Neural cell (in vitro differentiated cells): ENCODE measurements at regions not wholly inside any gene's neighbourhood (a gene's known extent, or its start where the extent isn't known, plus 50 kb on each side); places are given as distances from the start of the nearest gene placed in this dataset.

Experiments used
- H2AFZ ChIP-seq: fragments of 200-600, 300-800 bp; sonication (generic), shearing (Covaris generic); 2 replicates; pipeline ENCODE4 v1.6.0; 2014; ENCODE audit warnings: low read depth, mild to moderate bottlenecking, antibody characterized with exemption, low read length, moderate library complexity
- H3F3A ChIP-seq: fragments of 200-600 bp; shearing (Covaris generic); 2 replicates; pipeline ENCODE4 v1.6.1; 2016; ENCODE audit warnings: mild to moderate bottlenecking, moderate library complexity, mixed read lengths, antibody characterized with exemption, low read length; ENCODE audit not compliant: insufficient read depth, poor library complexity, severe bottlenecking
- H3K27ac ChIP-seq: fragments of 200-600, 300-800 bp; sonication (generic), shearing (Covaris generic); 2 replicates; pipeline ENCODE4 v1.5.1; 2014; ENCODE audit warnings: mild to moderate bottlenecking, low read length, moderate library complexity
- H3K27me3 ChIP-seq: fragments of 300-800, 200-600 bp; sonication (generic), shearing (Covaris generic); 2 replicates; pipeline ENCODE4 v1.6.0; 2014; ENCODE audit warnings: mild to moderate bottlenecking, low read depth, low read length, moderate library complexity; ENCODE audit not compliant: insufficient read depth
- H3K36me3 ChIP-seq: fragments of 300-800, 200-600 bp; sonication (generic), shearing (Covaris generic); 2 replicates; pipeline ENCODE4 v1.5.1; 2014; ENCODE audit warnings: mild to moderate bottlenecking, antibody characterized with exemption, low read length, moderate library complexity; ENCODE audit not compliant: insufficient read depth
- H3K4me2 ChIP-seq: fragments of 300-800, 200-600 bp; sonication (generic), shearing (Covaris generic); 2 replicates; pipeline ENCODE4 v1.6.0; 2014; ENCODE audit warnings: mild to moderate bottlenecking, low read length
- H3K4me3 ChIP-seq: fragments of 300-800, 200-600 bp; sonication (generic), shearing (Covaris generic); 2 replicates; pipeline ENCODE4 v1.5.1; 2014; ENCODE audit warnings: mild to moderate bottlenecking, low read length, moderate library complexity
- H3K79me2 ChIP-seq: fragments of 200-600 bp; shearing (Covaris generic); replicated peaks from 2 replicates; pipeline ENCODE4 v1.6.0; 2014; ENCODE audit warnings: mild to moderate bottlenecking, low read length, moderate library complexity; ENCODE audit not compliant: insufficient read depth
- H3K9ac ChIP-seq: fragments of 300-800, 200-600 bp; sonication (generic), shearing (Covaris generic); 2 replicates; pipeline ENCODE4 v1.6.1; 2016; ENCODE audit warnings: mild to moderate bottlenecking, low read length, mixed read lengths
- H3K9me2 ChIP-seq: fragments of 200-600 bp; shearing (Covaris generic); 2 replicates; pipeline ENCODE4 v1.6.1; 2016; ENCODE audit warnings: mild to moderate bottlenecking, low read length, mixed read lengths; ENCODE audit not compliant: insufficient read depth
- H3K9me3 ChIP-seq: fragments of 200-600, 300-800 bp; sonication (generic), shearing (Covaris generic); 2 replicates; pipeline ENCODE4 v1.6.1; 2016; ENCODE audit warnings: mild to moderate bottlenecking, mixed run types, low read length, moderate library complexity, mixed read lengths
- H4K20me1 ChIP-seq: fragments of 200-600 bp; shearing (Covaris generic); 2 replicates; pipeline ENCODE4 v1.6.1; 2016; ENCODE audit warnings: mild to moderate bottlenecking, mixed run types; ENCODE audit not compliant: insufficient read depth
- EP300 ChIP-seq: fragments of 450-650 bp; conservative IDR thresholded peaks from 2 replicates; pipeline ENCODE4 v1.6.1; 2014; ENCODE audit warnings: antibody characterized with exemption, mild to moderate bottlenecking, moderate library complexity; ENCODE audit not compliant: poor library complexity, severe bottlenecking
- EZH2 ChIP-seq: fragments of 200-600, 300-800 bp; shearing (Covaris generic), sonication (generic); IDR thresholded peaks from 2 replicates; pipeline ENCODE4 v1.6.1; 2014; ENCODE audit warnings: antibody characterized with exemption, low read length, borderline replicate concordance, mild to moderate bottlenecking; ENCODE audit not compliant: insufficient read depth, poor library complexity, severe bottlenecking
- MXI1 ChIP-seq: fragments of 450-650 bp; conservative IDR thresholded peaks from 2 replicates; pipeline ENCODE4 v1.6.1; 2014; ENCODE audit warnings: antibody characterized with exemption, mild to moderate bottlenecking; ENCODE audit not compliant: poor library complexity, severe bottlenecking
- POLR2AphosphoS5 ChIP-seq: IDR thresholded peaks from 2 replicates; pipeline ENCODE4 v1.6.1; 2012
- RAD21 ChIP-seq: fragments of 450-650 bp; conservative IDR thresholded peaks from 2 replicates; pipeline ENCODE4 v1.6.1; 2014; ENCODE audit warnings: antibody characterized with exemption, mild to moderate bottlenecking, moderate library complexity
- REST ChIP-seq: IDR thresholded peaks from 2 replicates; pipeline ENCODE4 v1.6.1; 2012; ENCODE audit warnings: borderline replicate concordance
- SMC3 ChIP-seq: fragments of 450-650 bp; conservative IDR thresholded peaks from 2 replicates; pipeline ENCODE4 v1.6.1; 2014; ENCODE audit warnings: antibody characterized with exemption, mild to moderate bottlenecking, moderate library complexity; ENCODE audit not compliant: poor library complexity
- TAF1 ChIP-seq: IDR thresholded peaks from 2 replicates; pipeline ENCODE4 v1.6.1; 2012; ENCODE audit warnings: low read depth
- TF ChIP-seq, protein P1 (sequence below): fragments of 450-650 bp; IDR thresholded peaks from 2 replicates; pipeline ENCODE4 v1.5.1; 2014; ENCODE audit warnings: antibody characterized with exemption, mild to moderate bottlenecking, moderate library complexity; ENCODE audit not compliant: poor library complexity, severe bottlenecking

- no peak overlapping the region for H3K4me2 ChIP-seq
- H3K27me3 ChIP-seq = no peaks in the 10 kb centered on the region
- H3K79me2 ChIP-seq = no peaks in the 10 kb centered on the region
- H3F3A ChIP-seq = no peaks in the 10 kb centered on the region
- H3K9ac ChIP-seq = no peak overlapping the region
- H3K27ac ChIP-seq = no peak overlapping the region
- no peaks in the 10 kb centered on the region for H4K20me1 ChIP-seq
- H3K4me3 ChIP-seq = no peak overlapping the region
- H2AFZ ChIP-seq = no peak overlapping the region
- H3K9me2 ChIP-seq = no peaks in the 10 kb centered on the region
- TF ChIP-seq EP300 (no peak), TAF1 (no peak), RAD21 (no peak), POLR2AphosphoS5 (no peak), EZH2 (no peak), MXI1 (no peak), REST (no peak), SMC3 (no peak)
- TF ChIP-seq, protein P1, sequence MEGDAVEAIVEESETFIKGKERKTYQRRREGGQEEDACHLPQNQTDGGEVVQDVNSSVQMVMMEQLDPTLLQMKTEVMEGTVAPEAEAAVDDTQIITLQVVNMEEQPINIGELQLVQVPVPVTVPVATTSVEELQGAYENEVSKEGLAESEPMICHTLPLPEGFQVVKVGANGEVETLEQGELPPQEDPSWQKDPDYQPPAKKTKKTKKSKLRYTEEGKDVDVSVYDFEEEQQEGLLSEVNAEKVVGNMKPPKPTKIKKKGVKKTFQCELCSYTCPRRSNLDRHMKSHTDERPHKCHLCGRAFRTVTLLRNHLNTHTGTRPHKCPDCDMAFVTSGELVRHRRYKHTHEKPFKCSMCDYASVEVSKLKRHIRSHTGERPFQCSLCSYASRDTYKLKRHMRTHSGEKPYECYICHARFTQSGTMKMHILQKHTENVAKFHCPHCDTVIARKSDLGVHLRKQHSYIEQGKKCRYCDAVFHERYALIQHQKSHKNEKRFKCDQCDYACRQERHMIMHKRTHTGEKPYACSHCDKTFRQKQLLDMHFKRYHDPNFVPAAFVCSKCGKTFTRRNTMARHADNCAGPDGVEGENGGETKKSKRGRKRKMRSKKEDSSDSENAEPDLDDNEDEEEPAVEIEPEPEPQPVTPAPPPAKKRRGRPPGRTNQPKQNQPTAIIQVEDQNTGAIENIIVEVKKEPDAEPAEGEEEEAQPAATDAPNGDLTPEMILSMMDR = no peak
- H3K36me3 ChIP-seq = no peaks in the 10 kb centered on the region
- peaks cover 6% of the 10 kb centered on the region for H3K9me3 ChIP-seq
Measured at GRCh38 chr4:177012918-177013545, 220.3 kb upstream of the VEGFC start.

DNA sequence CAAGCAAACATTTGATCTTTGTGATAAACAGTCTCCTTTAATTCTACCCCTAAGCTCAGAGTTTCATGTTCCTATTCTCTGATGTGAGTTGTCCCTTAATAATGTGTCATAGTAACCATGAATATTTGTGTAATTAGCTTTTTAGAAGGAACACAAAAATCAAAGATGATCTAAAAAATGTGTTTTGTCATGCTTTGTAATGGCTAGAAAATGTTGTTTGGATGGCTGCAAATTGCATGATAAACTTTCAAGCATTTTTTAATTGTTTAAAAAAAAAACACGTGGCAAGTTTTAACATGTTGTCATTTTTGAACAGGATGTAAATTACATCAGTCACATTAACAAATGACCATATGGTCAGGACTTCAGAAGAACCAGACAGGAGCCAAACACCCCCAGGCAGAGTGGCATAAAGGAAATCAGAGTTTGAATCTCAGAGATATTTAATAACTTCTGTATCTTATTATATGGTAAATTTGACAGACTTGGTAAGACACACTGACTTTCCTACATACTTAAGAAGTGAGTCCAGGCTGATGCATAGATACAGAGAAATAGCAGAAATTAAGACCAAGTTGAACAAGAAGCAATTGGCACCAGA lies 223.9 kb upstream of the VEGFC start:
- Histone ChIP-seq H3K36me3 (no peaks in the 10 kb centered on the region), H3K9me3 (peaks cover 6% of the 10 kb centered on the region), H3K27ac (no peak overlapping the region), H4K20me1 (no peaks in the 10 kb centered on the region), H3K9me2 (no peaks in the 10 kb centered on the region), H3K4me2 (no peak overlapping the region), H3K79me2 (no peaks in the 10 kb centered on the region), H2AFZ (no peak overlapping the region), H3K9ac (no peak overlapping the region), H3K27me3 (no peaks in the 10 kb centered on the region), H3K4me3 (no peak overlapping the region), H3F3A (no peaks in the 10 kb centered on the region)
- TF ChIP-seq POLR2AphosphoS5 (no peak), RAD21 (no peak), EP300 (no peak), TAF1 (no peak), SMC3 (no peak), MXI1 (no peak), REST (no peak), EZH2 (no peak)
- TF ChIP-seq, protein P1 = no peak
